ENCODE measurements at regions not wholly inside any gene's neighbourhood (a gene's known extent, or its start where the extent isn't known, plus 50 kb on each side); places are given as distances from the start of the nearest gene placed in this dataset.

DNA sequence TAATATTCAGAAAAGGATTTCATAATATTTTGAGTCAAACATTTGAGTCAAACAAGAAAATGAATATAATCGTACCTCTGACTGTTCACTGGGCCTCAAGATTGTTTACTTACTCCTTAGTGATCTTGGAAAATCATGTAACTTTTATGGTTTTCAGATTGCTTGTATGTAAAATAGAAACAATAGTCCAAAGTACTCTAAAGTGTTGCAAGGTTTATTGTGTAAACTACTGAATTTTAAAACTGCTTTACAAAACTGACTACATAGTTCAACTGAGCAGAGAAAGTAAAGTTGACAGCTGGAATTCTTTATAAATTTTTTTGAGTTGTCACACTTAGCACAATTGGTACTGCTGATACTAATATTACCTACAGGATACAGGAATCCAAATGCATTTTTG is 931.0 kb downstream of the NCAM2 start:
- no peak for TF ChIP-seq EZH2 (IDR thresholded peaks at IDR 0.05; ENCODE audit: low read depth)
- TF ChIP-seq, protein P1, sequence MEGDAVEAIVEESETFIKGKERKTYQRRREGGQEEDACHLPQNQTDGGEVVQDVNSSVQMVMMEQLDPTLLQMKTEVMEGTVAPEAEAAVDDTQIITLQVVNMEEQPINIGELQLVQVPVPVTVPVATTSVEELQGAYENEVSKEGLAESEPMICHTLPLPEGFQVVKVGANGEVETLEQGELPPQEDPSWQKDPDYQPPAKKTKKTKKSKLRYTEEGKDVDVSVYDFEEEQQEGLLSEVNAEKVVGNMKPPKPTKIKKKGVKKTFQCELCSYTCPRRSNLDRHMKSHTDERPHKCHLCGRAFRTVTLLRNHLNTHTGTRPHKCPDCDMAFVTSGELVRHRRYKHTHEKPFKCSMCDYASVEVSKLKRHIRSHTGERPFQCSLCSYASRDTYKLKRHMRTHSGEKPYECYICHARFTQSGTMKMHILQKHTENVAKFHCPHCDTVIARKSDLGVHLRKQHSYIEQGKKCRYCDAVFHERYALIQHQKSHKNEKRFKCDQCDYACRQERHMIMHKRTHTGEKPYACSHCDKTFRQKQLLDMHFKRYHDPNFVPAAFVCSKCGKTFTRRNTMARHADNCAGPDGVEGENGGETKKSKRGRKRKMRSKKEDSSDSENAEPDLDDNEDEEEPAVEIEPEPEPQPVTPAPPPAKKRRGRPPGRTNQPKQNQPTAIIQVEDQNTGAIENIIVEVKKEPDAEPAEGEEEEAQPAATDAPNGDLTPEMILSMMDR (conservative IDR thresholded peaks at IDR 0.05) = no peak
